GM12878 (cell line): ENCODE measurements at regions not wholly inside any gene's neighbourhood (a gene's known extent, or its start where the extent isn't known, plus 50 kb on each side); places are given as distances from the start of the nearest gene placed in this dataset.

Experiments
- ATAC-seq: fragments of 200-7000 bp; cut with Tn5 transposase; 3 replicates; pipeline ENCODE4 v1.9.1; 2020; ENCODE audit warnings: mild to moderate bottlenecking, moderate library complexity
- BruUV-seq: library from RNA; stranded (reverse); fragments of 400-500 nt; replicated peaks from 2 replicates; lab custom pipeline; 2021; lab: Mats Ljungman, UMichigan
- CTCF ChIA-PET: fragments of 300-600 bp; sonication (Branson Sonifier 250); formaldehyde crosslinking; extraction: SDS; loops from one replicate; lab custom pipeline; 2021; ENCODE audit warnings: inconsistent platforms; lab: Yijun Ruan, JAX
- POLR2A ChIA-PET: fragments of 350-600 bp; formaldehyde crosslinking; extraction: SDS; loops from one replicate; lab custom pipeline; 2021; ENCODE audit warnings: inconsistent platforms; lab: Charles Lee
- RAD21 ChIA-PET: fragments of 300-600 bp; sonication (Branson Sonifier 250); formaldehyde crosslinking; loops from one replicate; lab custom pipeline; 2023; ENCODE audit warnings: antibody characterized with exemption; ENCODE audit not compliant: unreplicated experiment; lab: Charles Lee
- SMC1A ChIA-PET: fragments of 300-600 bp; sonication (Branson Sonifier 250); formaldehyde crosslinking; loops from one replicate; lab custom pipeline; 2023; ENCODE audit not compliant: unreplicated experiment, uncharacterized antibody; lab: Charles Lee
- DNase-seq: peaks from one replicate; pipeline ENCODE4 v3.0.0-alpha.2; 2011; ENCODE audit warnings: low read depth, low spot score
- FAIRE-seq: peaks from 3 replicates; lab custom pipeline; 2011; peaks lifted over from hg19 to GRCh38; lab: Jason Lieb, UNC
- H2AFZ ChIP-seq: 2 replicates; pipeline ENCODE4 v1.6.0; 2011; ENCODE audit warnings: low read depth, low read length, control low read depth; ENCODE audit not compliant: control insufficient read depth
- H3K27ac ChIP-seq: 2 replicates; pipeline ENCODE4 v1.5.1; 2011; ENCODE audit warnings: control low read depth; ENCODE audit not compliant: control insufficient read depth, insufficient read depth
- H3K27me3 ChIP-seq, 2 experiments: replicated peaks in 1 of 2; 2 replicates each; pipeline versions ENCODE4 v1.6.0 to v1.6.1; 2011; ENCODE audit warnings: low read length in 1 of 2; ENCODE audit not compliant: control insufficient read depth in 2 of 2, insufficient read depth in 2 of 2
- H3K36me3 ChIP-seq, 2 experiments: 2 replicates each; pipeline ENCODE4 v1.5.1; 2011; ENCODE audit warnings: low read length in 1 of 2; ENCODE audit not compliant: control insufficient read depth in 2 of 2, insufficient read depth in 2 of 2
- H3K4me1 ChIP-seq: 2 replicates; pipeline ENCODE4 v1.6.1; 2011; ENCODE audit warnings: mild to moderate bottlenecking, low read length, moderate library complexity, mixed read lengths; ENCODE audit not compliant: control insufficient read depth, insufficient read depth
- H3K4me2 ChIP-seq: 2 replicates; pipeline ENCODE4 v1.6.0; 2011; ENCODE audit warnings: control low read depth; ENCODE audit not compliant: control insufficient read depth, insufficient read depth
- H3K4me3 ChIP-seq: fragments of 200-600 bp; sonication (generic); 2 replicates; pipeline ENCODE4 v1.5.1; 2016
- H3K79me2 ChIP-seq: 2 replicates; pipeline ENCODE4 v1.6.0; 2011; ENCODE audit warnings: low read length; ENCODE audit not compliant: control insufficient read depth, insufficient read depth
- H3K9ac ChIP-seq: 2 replicates; pipeline ENCODE4 v1.8.0; 2011; ENCODE audit warnings: low read length, control low read depth, mixed read lengths; ENCODE audit not compliant: control insufficient read depth, insufficient read depth
- H3K9me3 ChIP-seq: replicated peaks from 3 replicates; pipeline ENCODE4 v1.5.1; 2011; ENCODE audit warnings: mild to moderate bottlenecking, low read length; ENCODE audit not compliant: control insufficient read depth, insufficient read depth
- H4K20me1 ChIP-seq: 2 replicates; pipeline ENCODE4 v1.6.0; 2011; ENCODE audit not compliant: control insufficient read depth, insufficient read depth
- BHLHE40 ChIP-seq, 2 experiments: fragments of 450-650 bp in 1 of 2; IDR thresholded peaks; 2 replicates each; pipeline ENCODE4 v1.6.1; 2011 to 2017; ENCODE audit warnings: low read depth in 2 of 2, borderline replicate concordance in 1 of 2, improper control_type of control experiment in 1 of 2, low read length in 1 of 2, mild to moderate bottlenecking in 1 of 2
- ESRRA ChIP-seq: IDR thresholded peaks from 2 replicates; pipeline ENCODE4 v1.6.1; 2012; ENCODE audit warnings: mild to moderate bottlenecking, low read length, improper control_type of control experiment
- JUND ChIP-seq: IDR thresholded peaks from 2 replicates; pipeline ENCODE4 v1.6.1; 2012; ENCODE audit warnings: low read depth, mild to moderate bottlenecking, low read length, improper control_type of control experiment, moderate library complexity
- NFYA ChIP-seq: IDR thresholded peaks from 2 replicates; pipeline ENCODE4 v1.6.1; 2011; ENCODE audit warnings: low read depth, mild to moderate bottlenecking, low read length, improper control_type of control experiment, borderline replicate concordance
- POU2F2 ChIP-seq: IDR thresholded peaks from 3 replicates; pipeline ENCODE4 v1.6.1; 2011; ENCODE audit warnings: low read depth, mild to moderate bottlenecking, low read length, borderline replicate concordance
- RBBP5 ChIP-seq: fragments of 200-600 bp; sonication (generic); conservative IDR thresholded peaks from 2 replicates; pipeline ENCODE4 v1.6.1; 2016
- ZNF622 ChIP-seq: fragments of 450-650 bp; IDR thresholded peaks from 2 replicates; pipeline ENCODE4 v1.6.1; 2017; ENCODE audit warnings: mild to moderate bottlenecking, inconsistent platforms
- ZSCAN29 ChIP-seq: fragments of 450-650 bp; IDR thresholded peaks from 2 replicates; pipeline ENCODE4 v1.6.1; 2017; ENCODE audit warnings: mild to moderate bottlenecking, moderate library complexity
- WGBS: methylation state at CpG from one replicate; pipeline ENCODE4 v1.1.6; 2016; ENCODE audit warnings: low lambda C conversion rate; ENCODE audit not compliant: insufficient replicate concordance, insufficient coverage; ENCODE audit errors: missing lambda C conversion rate; 5-methylcytosine and 5-hydroxymethylcytosine counted together
- in situ Hi-C: fragments of 300-500 bp; cut with MboI; formaldehyde crosslinking; loops from 9 replicates; pipeline ENCODE4 v1.14.3; 2018; ENCODE audit warnings: mixed read lengths
- intact Hi-C: fragments of 100-400 bp; cut with micrococcal nuclease; formaldehyde crosslinking; loops from one replicate; pipeline ENCODE4 v1.14.2; 2022; ENCODE audit not compliant: unreplicated experiment
- TF ChIP-seq, protein P1 (sequence below): fragments of 150-350 bp; IDR thresholded peaks from 2 replicates; pipeline ENCODE4 v1.6.1; 2016; ENCODE audit warnings: low read depth, low read length
- TF ChIP-seq, protein P2 (sequence below): fragments of 450-650 bp; IDR thresholded peaks from 2 replicates; pipeline ENCODE4 v1.6.1; 2017; ENCODE audit warnings: mild to moderate bottlenecking, low read depth, inconsistent platforms; ENCODE audit not compliant: poor library complexity, severe bottlenecking
- TF ChIP-seq, protein P3 (sequence below): IDR thresholded peaks from 2 replicates; pipeline ENCODE4 v1.6.1; 2011; ENCODE audit warnings: low read depth, low read length, improper control_type of control experiment, borderline replicate concordance

DNA sequence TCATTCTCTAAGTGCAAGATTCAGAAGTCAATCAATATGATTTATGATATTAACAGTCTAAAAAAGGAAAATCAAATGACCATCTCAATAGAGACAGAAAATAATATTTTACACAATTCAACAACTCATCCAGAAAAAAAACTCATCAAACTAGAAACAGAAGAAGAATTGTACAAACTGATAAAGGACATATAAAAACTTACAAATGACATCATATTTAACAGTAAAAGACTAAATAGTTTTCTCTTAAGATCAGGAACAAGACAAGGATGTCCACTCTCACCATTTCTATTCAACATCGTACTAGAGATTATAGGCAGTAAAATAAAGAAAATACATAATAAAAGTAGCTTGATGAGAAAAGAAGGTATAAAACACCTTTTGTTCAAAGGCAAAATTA, 527.3 kb downstream of the DACH1 start (continued):
- TF ChIP-seq, protein P1, sequence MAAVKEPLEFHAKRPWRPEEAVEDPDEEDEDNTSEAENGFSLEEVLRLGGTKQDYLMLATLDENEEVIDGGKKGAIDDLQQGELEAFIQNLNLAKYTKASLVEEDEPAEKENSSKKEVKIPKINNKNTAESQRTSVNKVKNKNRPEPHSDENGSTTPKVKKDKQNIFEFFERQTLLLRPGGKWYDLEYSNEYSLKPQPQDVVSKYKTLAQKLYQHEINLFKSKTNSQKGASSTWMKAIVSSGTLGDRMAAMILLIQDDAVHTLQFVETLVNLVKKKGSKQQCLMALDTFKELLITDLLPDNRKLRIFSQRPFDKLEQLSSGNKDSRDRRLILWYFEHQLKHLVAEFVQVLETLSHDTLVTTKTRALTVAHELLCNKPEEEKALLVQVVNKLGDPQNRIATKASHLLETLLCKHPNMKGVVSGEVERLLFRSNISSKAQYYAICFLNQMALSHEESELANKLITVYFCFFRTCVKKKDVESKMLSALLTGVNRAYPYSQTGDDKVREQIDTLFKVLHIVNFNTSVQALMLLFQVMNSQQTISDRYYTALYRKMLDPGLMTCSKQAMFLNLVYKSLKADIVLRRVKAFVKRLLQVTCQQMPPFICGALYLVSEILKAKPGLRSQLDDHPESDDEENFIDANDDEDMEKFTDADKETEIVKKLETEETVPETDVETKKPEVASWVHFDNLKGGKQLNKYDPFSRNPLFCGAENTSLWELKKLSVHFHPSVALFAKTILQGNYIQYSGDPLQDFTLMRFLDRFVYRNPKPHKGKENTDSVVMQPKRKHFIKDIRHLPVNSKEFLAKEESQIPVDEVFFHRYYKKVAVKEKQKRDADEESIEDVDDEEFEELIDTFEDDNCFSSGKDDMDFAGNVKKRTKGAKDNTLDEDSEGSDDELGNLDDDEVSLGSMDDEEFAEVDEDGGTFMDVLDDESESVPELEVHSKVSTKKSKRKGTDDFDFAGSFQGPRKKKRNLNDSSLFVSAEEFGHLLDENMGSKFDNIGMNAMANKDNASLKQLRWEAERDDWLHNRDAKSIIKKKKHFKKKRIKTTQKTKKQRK: no peak
- TF ChIP-seq JUND (no peak), POU2F2 (no peak)
- TF ChIP-seq, protein P2, sequence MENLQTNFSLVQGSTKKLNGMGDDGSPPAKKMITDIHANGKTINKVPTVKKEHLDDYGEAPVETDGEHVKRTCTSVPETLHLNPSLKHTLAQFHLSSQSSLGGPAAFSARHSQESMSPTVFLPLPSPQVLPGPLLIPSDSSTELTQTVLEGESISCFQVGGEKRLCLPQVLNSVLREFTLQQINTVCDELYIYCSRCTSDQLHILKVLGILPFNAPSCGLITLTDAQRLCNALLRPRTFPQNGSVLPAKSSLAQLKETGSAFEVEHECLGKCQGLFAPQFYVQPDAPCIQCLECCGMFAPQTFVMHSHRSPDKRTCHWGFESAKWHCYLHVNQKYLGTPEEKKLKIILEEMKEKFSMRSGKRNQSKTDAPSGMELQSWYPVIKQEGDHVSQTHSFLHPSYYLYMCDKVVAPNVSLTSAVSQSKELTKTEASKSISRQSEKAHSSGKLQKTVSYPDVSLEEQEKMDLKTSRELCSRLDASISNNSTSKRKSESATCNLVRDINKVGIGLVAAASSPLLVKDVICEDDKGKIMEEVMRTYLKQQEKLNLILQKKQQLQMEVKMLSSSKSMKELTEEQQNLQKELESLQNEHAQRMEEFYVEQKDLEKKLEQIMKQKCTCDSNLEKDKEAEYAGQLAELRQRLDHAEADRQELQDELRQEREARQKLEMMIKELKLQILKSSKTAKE: no peak

DNA sequence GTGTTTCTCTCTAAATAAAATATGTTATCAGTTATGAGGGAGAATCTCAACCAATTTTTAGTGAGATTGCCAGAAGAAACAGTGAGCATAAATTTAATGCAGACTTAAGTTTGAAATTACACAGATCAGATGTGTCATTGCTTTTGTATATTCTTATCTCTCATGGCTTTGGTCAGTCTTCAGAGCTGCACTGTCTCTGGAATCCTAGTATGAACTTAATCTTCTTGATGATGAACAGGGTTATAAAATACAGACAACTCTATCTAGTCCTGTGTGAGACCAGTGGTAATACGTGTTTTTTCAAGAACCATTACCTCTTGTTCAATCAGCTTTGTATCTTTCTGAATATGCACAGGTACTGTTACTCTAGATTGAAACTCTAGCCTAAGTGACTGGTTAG, 528.0 kb downstream of the DACH1 start:
- Histone ChIP-seq H3K4me1 (no peaks in the 10 kb centered on the region), H3K36me3 (no peaks in the 10 kb centered on the region), H4K20me1 (no peaks in the 10 kb centered on the region), H3K9me3 (no peaks in the 10 kb centered on the region), H2AFZ (no peak overlapping the region), H3K27me3 (no peaks in the 10 kb centered on the region), H3K79me2 (no peaks in the 10 kb centered on the region), H3K4me2 (no peak overlapping the region), H3K4me3 (no peak overlapping the region), H3K27ac (no peak overlapping the region), H3K9ac (no peak overlapping the region)
- WGBS: 0% methylated on average over 1 of the region's 1 CpG
- in situ Hi-C loops (no loop called here), intact Hi-C loops (no loop called here)
- SMC1A ChIA-PET: interaction anchor here (1.3 to 1.5 kb wide), 2 partner anchors 12 to 51 kb away, joined by 3 to 9 read pairs; no protein-coding TSS in a partner anchor
- RAD21 ChIA-PET: no interaction called here
- DNase-seq (no peak), FAIRE-seq (no peak), ATAC-seq (no peak)
- TF ChIP-seq ZNF622 (no peak), BHLHE40 (IDR thresholded peaks at IDR 0.05; ENCODE audit: borderline replicate concordance in 1 of 2, low read depth in 2 of 2, low read length in 1 of 2) (no peak), ZSCAN29 (no peak), RBBP5 (no peak), ESRRA (no peak), NFYA (no peak)
- TF ChIP-seq, protein P3, sequence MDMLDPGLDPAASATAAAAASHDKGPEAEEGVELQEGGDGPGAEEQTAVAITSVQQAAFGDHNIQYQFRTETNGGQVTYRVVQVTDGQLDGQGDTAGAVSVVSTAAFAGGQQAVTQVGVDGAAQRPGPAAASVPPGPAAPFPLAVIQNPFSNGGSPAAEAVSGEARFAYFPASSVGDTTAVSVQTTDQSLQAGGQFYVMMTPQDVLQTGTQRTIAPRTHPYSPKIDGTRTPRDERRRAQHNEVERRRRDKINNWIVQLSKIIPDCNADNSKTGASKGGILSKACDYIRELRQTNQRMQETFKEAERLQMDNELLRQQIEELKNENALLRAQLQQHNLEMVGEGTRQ: no peak
- POLR2A ChIA-PET: no interaction called here
- no TSS peak for BruUV-seq
- CTCF ChIA-PET: no interaction called here
